ENCODE measurements at regions not wholly inside any gene's neighbourhood (a gene's known extent, or its start where the extent isn't known, plus 50 kb on each side); places are given as distances from the start of the nearest gene placed in this dataset.

- TF ChIP-seq TCF12 (IDR thresholded peaks at IDR 0.05; ENCODE audit: low read depth, low read length) (no peak), TAF1 (IDR thresholded peaks at IDR 0.05; ENCODE audit: borderline replicate concordance, low read depth, low read length) (no peak), MAX (IDR thresholded peaks at IDR 0.05; ENCODE audit: low read depth, low read length) (no peak), CTCF (IDR thresholded peaks at IDR 0.05 in 2 of 3, conservative IDR thresholded peaks at IDR 0.05 in 1 of 3; ENCODE audit: control insufficient read depth in 2 of 3, extremely low read depth in 1 of 3, insufficient read depth in 1 of 3, low read depth in 3 of 3, low read length in 3 of 3) (no peak), JUND (IDR thresholded peaks at IDR 0.05; ENCODE audit: low read depth, low read length) (no peak), RFX5 (IDR thresholded peaks at IDR 0.05; ENCODE audit: low read depth, low read length) (no peak), YBX1 (IDR thresholded peaks at IDR 0.05) (no peak), YY1 (IDR thresholded peaks at IDR 0.05; ENCODE audit: low read depth, low read length) (no peak), CEBPB (IDR thresholded peaks at IDR 0.05; ENCODE audit: borderline replicate concordance in 1 of 2, low read depth in 2 of 2, low read length in 2 of 2) (no peak), POLR2AphosphoS5 (IDR thresholded peaks at IDR 0.05; ENCODE audit: low read length) (no peak), ZSCAN29 (IDR thresholded peaks at IDR 0.05) (no peak), POLR2A (IDR thresholded peaks at IDR 0.05; ENCODE audit: low read depth, low read length) (no peak)
- TF ChIP-seq, protein P1, sequence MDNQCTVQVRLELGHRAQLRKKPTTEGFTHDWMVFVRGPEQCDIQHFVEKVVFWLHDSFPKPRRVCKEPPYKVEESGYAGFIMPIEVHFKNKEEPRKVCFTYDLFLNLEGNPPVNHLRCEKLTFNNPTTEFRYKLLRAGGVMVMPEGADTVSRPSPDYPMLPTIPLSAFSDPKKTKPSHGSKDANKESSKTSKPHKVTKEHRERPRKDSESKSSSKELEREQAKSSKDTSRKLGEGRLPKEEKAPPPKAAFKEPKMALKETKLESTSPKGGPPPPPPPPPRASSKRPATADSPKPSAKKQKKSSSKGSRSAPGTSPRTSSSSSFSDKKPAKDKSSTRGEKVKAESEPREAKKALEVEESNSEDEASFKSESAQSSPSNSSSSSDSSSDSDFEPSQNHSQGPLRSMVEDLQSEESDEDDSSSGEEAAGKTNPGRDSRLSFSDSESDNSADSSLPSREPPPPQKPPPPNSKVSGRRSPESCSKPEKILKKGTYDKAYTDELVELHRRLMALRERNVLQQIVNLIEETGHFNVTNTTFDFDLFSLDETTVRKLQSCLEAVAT (IDR thresholded peaks at IDR 0.05) = no peak
Measured at GRCh38 chr9:80426992-80427391, 855.2 kb downstream of the TLE4 start.

Data from GM12878 (cell line).